HCT116 (cell line): ENCODE measurements at regions not wholly inside any gene's neighbourhood (a gene's known extent, or its start where the extent isn't known, plus 50 kb on each side); places are given as distances from the start of the nearest gene placed in this dataset.

Experiments
- ATAC-seq: fragments of 200-7000 bp; cut with Tn5 transposase; 2 replicates; pipeline ENCODE4 v1.9.1; 2020; ENCODE audit warnings: mild to moderate bottlenecking, moderate library complexity
- BruUV-seq: library from RNA; stranded (reverse); fragments of 400-500 nt; replicated peaks from 2 replicates; lab custom pipeline; 2021; lab: Mats Ljungman, UMichigan
- CTCF ChIA-PET: fragments of 300-600 bp; sonication (Branson Sonifier 250); formaldehyde crosslinking; loops from one replicate; lab custom pipeline; 2021; ENCODE audit warnings: antibody characterized with exemption; lab: Charles Lee
- POLR2A ChIA-PET: fragments of 300-600, 350-600 bp; sonication (Branson Sonifier 250); formaldehyde crosslinking; loops from one replicate; lab custom pipeline; 2021; ENCODE audit warnings: antibody characterized with exemption; lab: Charles Lee
- RAD21 ChIA-PET, 2 experiments: fragments of 300-600 bp; sonication (Branson Sonifier 250); formaldehyde crosslinking; loops; one replicate each; lab custom pipeline; 2023; ENCODE audit warnings: low total read pairs in 2 of 2; ENCODE audit not compliant: uncharacterized antibody in 2 of 2, unreplicated experiment in 2 of 2, low non-redundant PET in 1 of 2; lab: Charles Lee
- DNase-seq: peaks from one replicate; pipeline ENCODE4 v3.0.0-alpha.2; 2010; ENCODE audit warnings: low read depth, low spot score
- H2AFZ ChIP-seq: fragments of 200-600 bp; shearing (Covaris generic), sonication (generic); 2 replicates; pipeline ENCODE4 v1.6.1; 2017; ENCODE audit warnings: low read depth, mixed run types, mixed read lengths, antibody characterized with exemption, low read length; ENCODE audit not compliant: poor library complexity, severe bottlenecking
- H3K27ac ChIP-seq: 2 replicates; pipeline ENCODE4 v1.5.1; 2012; ENCODE audit warnings: low read depth, low read length
- H3K27me3 ChIP-seq: fragments of 200-600 bp; sonication (generic); 2 replicates; pipeline ENCODE4 v1.6.1; 2016; ENCODE audit warnings: mixed run types, low read length, mixed read lengths; ENCODE audit not compliant: insufficient read depth
- H3K36me3 ChIP-seq, 2 experiments: fragments of 200-500 bp in 1 of 2; fragments of 200-600 bp in 1 of 2; sonication (Bioruptor generic) in 1 of 2; sonication (generic) in 1 of 2; 2 replicates each; pipeline versions ENCODE4 v1.5.1 to v1.6.1; 2014 to 2016; ENCODE audit warnings: low read length in 2 of 2, inconsistent platforms in 1 of 2, mixed read lengths in 1 of 2, mixed run types in 1 of 2; ENCODE audit not compliant: insufficient read depth in 2 of 2, control insufficient read depth in 1 of 2
- H3K4me1 ChIP-seq, 2 experiments: fragments of 200-600 bp in 1 of 2; sonication (generic) in 1 of 2; 2 replicates each; pipeline versions ENCODE4 v1.5.1 to v1.6.1; 2012 to 2017; ENCODE audit warnings: low read length in 2 of 2, inconsistent platforms in 1 of 2, mild to moderate bottlenecking in 1 of 2, mixed read lengths in 1 of 2, mixed run types in 1 of 2, moderate library complexity in 1 of 2; ENCODE audit not compliant: insufficient read depth in 2 of 2, control insufficient read depth in 1 of 2
- H3K4me2 ChIP-seq: fragments of 200-600 bp; sonication (generic); 2 replicates; pipeline ENCODE4 v1.6.1; 2017; ENCODE audit warnings: mixed run types, low read length, mixed read lengths
- H3K4me3 ChIP-seq, 2 experiments: fragments of 200-600 bp in 1 of 2; sonication (generic) in 1 of 2; replicated peaks in 1 of 2; 2 replicates each; pipeline ENCODE4 v1.5.1; 2011 to 2016; ENCODE audit warnings: low read length in 2 of 2, control low read depth in 1 of 2, low read depth in 1 of 2, mild to moderate bottlenecking in 1 of 2, mixed read lengths in 1 of 2, mixed run types in 1 of 2
- H3K79me2 ChIP-seq: fragments of 200-600 bp; sonication (generic); 2 replicates; pipeline ENCODE4 v1.6.1; 2017; ENCODE audit warnings: mild to moderate bottlenecking, mixed run types, low read length, moderate library complexity, mixed read lengths; ENCODE audit not compliant: insufficient read depth
- H3K9ac ChIP-seq: fragments of 200-600 bp; sonication (generic); 2 replicates; pipeline ENCODE4 v1.6.1; 2016; ENCODE audit warnings: low read length, mixed read lengths
- H3K9me2 ChIP-seq: fragments of 200-600 bp; sonication (generic), shearing (Covaris generic); 2 replicates; pipeline ENCODE4 v1.6.1; 2017; ENCODE audit warnings: mixed run types, mild to moderate bottlenecking, moderate library complexity; ENCODE audit not compliant: insufficient read depth
- H3K9me3 ChIP-seq, 2 experiments: fragments of 200-500 bp in 1 of 2; fragments of 200-600 bp in 1 of 2; sonication (Bioruptor generic) in 1 of 2; sonication (generic) in 1 of 2; 2 replicates each; pipeline ENCODE4 v1.6.1; 2014 to 2017; ENCODE audit warnings: low read length in 2 of 2, mixed read lengths in 2 of 2, inconsistent platforms in 1 of 2, low read depth in 1 of 2, mild to moderate bottlenecking in 1 of 2, mixed run types in 1 of 2, moderate library complexity in 1 of 2; ENCODE audit not compliant: control insufficient read depth in 1 of 2, insufficient read depth in 1 of 2
- H4K20me1 ChIP-seq: fragments of 200-600 bp; sonication (generic), shearing (Covaris generic); 2 replicates; pipeline ENCODE4 v1.6.1; 2017; ENCODE audit warnings: mixed run types, mild to moderate bottlenecking, moderate library complexity; ENCODE audit not compliant: insufficient read depth
- CBX3 ChIP-seq: IDR thresholded peaks from 2 replicates; pipeline ENCODE4 v1.6.1; 2012; ENCODE audit warnings: low read depth
- EGR1 ChIP-seq: IDR thresholded peaks from 2 replicates; pipeline ENCODE4 v1.6.1; 2012; ENCODE audit warnings: low read depth
- FOSL1 ChIP-seq: IDR thresholded peaks from 2 replicates; pipeline ENCODE4 v1.6.1; 2012; ENCODE audit warnings: low read depth
- JUND ChIP-seq: IDR thresholded peaks from 2 replicates; pipeline ENCODE4 v1.6.1; 2012
- POLR2A ChIP-seq: IDR thresholded peaks from 2 replicates; pipeline ENCODE4 v1.7.0; 2011; ENCODE audit warnings: borderline replicate concordance; ENCODE audit not compliant: insufficient read depth, insufficient read length; ENCODE audit errors: extremely low read depth
- RAD21 ChIP-seq: IDR thresholded peaks from 2 replicates; pipeline ENCODE4 v1.6.1; 2012; ENCODE audit warnings: low read depth, mild to moderate bottlenecking
- SIN3A ChIP-seq: IDR thresholded peaks from 2 replicates; pipeline ENCODE4 v1.6.1; 2012; ENCODE audit warnings: low read depth
- SP1 ChIP-seq: IDR thresholded peaks from 2 replicates; pipeline ENCODE4 v1.6.1; 2012; ENCODE audit warnings: low read depth
- SRF ChIP-seq: IDR thresholded peaks from 2 replicates; pipeline ENCODE4 v1.6.1; 2012; ENCODE audit warnings: low read depth
- ZFX ChIP-seq: fragments of 450-650 bp; IDR thresholded peaks from 2 replicates; pipeline ENCODE4 v1.6.1; 2017
- intact Hi-C: fragments of 100-400 bp; cut with micrococcal nuclease; formaldehyde crosslinking; loops from 2 replicates; pipeline ENCODE4 v1.10.0; 2022
- TF ChIP-seq, protein P1 (sequence below): IDR thresholded peaks from 2 replicates; pipeline ENCODE4 v1.6.1; 2012; ENCODE audit warnings: low read depth
- TF ChIP-seq, protein P2 (sequence below), 3 experiments: fragments of 200-600 bp in 1 of 3; sonication (generic) in 1 of 3; IDR thresholded peaks in 2 of 3; conservative IDR thresholded peaks in 1 of 3; 2 replicates each; pipeline ENCODE4 v1.5.1; 2012 to 2017; ENCODE audit warnings: low read depth in 2 of 3, low read length in 2 of 3, antibody characterized with exemption in 1 of 3, borderline replicate concordance in 1 of 3, control low read depth in 1 of 3, mild to moderate bottlenecking in 1 of 3, mixed read lengths in 1 of 3, mixed run types in 1 of 3, moderate library complexity in 1 of 3; ENCODE audit not compliant: insufficient read depth in 1 of 3

DNA sequence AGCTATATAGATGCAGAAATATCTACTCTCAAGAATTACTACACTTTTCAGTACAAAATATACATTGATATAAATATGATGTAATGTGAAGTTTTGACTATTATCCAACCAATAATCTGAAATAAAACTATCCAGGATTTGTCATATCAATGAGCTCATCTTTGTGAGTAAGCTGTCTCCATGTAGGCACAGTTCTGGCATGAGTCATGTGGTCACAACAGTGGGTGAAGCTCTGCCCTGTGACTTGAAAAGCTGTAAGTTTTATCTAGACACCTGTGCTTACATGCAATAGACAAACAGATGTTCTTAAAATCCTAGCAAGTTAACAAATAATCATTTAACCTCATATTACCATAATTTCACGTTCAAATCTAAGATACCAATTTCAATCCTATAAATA, 192.7 kb downstream of the GABRG1 start:
- intact Hi-C loops: no loop called here
- Histone ChIP-seq H2AFZ (no peak overlapping the region), H3K36me3 (no peaks in the 10 kb centered on the region), H3K4me3 (no peak overlapping the region), H4K20me1 (no peaks in the 10 kb centered on the region), H3K27me3 (no peaks in the 10 kb centered on the region), H3K4me1 (no peaks in the 10 kb centered on the region), H3K79me2 (no peaks in the 10 kb centered on the region), H3K9me3 (peaks cover 0 to 26% of the 10 kb centered on the region in 2 experiments; a peak in 2 of 4 replicates), H3K27ac (no peak overlapping the region), H3K9me2 (no peaks in the 10 kb centered on the region), H3K4me2 (no peak overlapping the region), H3K9ac (no peak overlapping the region)
- ChIA-PET CTCF (no interaction called here), POLR2A (no interaction called here), RAD21 (no interaction called here)
- ATAC-seq (no peak), DNase-seq (no peak)
- no TSS peak for BruUV-seq
- TF ChIP-seq POLR2A: no peak
- no peak for TF ChIP-seq RAD21
- TF ChIP-seq EGR1: no peak
- TF ChIP-seq, protein P1, sequence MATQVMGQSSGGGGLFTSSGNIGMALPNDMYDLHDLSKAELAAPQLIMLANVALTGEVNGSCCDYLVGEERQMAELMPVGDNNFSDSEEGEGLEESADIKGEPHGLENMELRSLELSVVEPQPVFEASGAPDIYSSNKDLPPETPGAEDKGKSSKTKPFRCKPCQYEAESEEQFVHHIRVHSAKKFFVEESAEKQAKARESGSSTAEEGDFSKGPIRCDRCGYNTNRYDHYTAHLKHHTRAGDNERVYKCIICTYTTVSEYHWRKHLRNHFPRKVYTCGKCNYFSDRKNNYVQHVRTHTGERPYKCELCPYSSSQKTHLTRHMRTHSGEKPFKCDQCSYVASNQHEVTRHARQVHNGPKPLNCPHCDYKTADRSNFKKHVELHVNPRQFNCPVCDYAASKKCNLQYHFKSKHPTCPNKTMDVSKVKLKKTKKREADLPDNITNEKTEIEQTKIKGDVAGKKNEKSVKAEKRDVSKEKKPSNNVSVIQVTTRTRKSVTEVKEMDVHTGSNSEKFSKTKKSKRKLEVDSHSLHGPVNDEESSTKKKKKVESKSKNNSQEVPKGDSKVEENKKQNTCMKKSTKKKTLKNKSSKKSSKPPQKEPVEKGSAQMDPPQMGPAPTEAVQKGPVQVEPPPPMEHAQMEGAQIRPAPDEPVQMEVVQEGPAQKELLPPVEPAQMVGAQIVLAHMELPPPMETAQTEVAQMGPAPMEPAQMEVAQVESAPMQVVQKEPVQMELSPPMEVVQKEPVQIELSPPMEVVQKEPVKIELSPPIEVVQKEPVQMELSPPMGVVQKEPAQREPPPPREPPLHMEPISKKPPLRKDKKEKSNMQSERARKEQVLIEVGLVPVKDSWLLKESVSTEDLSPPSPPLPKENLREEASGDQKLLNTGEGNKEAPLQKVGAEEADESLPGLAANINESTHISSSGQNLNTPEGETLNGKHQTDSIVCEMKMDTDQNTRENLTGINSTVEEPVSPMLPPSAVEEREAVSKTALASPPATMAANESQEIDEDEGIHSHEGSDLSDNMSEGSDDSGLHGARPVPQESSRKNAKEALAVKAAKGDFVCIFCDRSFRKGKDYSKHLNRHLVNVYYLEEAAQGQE: no peak
- no peak for TF ChIP-seq ZFX
- no peak for TF ChIP-seq CBX3
- no peak for TF ChIP-seq SRF
- TF ChIP-seq FOSL1: no peak

DNA sequence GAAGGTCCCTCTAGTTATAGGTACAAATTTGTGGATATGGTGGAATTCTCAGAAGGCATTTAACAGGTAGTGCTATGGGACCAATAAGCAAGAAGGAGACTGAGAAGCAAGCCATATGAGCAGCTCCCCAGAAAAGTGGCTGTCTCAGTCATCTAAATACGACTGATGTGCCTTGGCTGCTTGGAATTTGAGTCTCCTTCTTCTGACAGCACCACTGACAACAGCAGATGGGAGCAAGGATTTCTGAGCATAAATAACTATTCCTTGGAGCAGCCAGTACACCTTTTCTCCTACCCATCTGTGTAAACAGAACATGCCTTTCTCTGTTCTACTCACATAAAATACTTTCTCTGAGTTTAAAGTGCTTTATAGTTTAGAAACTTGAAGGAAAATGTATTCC, 196.2 kb downstream of the GABRG1 start:
- intact Hi-C loops: no loop called here
- ATAC-seq (no peak), DNase-seq (no peak)
- TF ChIP-seq ZFX (no peak), JUND (no peak), SIN3A (no peak), SP1 (no peak)
- TF ChIP-seq, protein P2, sequence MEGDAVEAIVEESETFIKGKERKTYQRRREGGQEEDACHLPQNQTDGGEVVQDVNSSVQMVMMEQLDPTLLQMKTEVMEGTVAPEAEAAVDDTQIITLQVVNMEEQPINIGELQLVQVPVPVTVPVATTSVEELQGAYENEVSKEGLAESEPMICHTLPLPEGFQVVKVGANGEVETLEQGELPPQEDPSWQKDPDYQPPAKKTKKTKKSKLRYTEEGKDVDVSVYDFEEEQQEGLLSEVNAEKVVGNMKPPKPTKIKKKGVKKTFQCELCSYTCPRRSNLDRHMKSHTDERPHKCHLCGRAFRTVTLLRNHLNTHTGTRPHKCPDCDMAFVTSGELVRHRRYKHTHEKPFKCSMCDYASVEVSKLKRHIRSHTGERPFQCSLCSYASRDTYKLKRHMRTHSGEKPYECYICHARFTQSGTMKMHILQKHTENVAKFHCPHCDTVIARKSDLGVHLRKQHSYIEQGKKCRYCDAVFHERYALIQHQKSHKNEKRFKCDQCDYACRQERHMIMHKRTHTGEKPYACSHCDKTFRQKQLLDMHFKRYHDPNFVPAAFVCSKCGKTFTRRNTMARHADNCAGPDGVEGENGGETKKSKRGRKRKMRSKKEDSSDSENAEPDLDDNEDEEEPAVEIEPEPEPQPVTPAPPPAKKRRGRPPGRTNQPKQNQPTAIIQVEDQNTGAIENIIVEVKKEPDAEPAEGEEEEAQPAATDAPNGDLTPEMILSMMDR (IDR thresholded peaks at IDR 0.05 in 2 of 3, conservative IDR thresholded peaks at IDR 0.05 in 1 of 3; ENCODE audit: borderline replicate concordance in 1 of 3, insufficient read depth in 1 of 3, low read depth in 2 of 3, low read length in 2 of 3): no peak
- no peak overlapping the region for H3K9ac ChIP-seq
- ChIA-PET POLR2A (no interaction called here), CTCF (no interaction called here), RAD21 (no interaction called here)
- no peak overlapping the region for H3K4me2 ChIP-seq
- H3K27me3 ChIP-seq: no peaks in the 10 kb centered on the region
- no peak overlapping the region for H3K4me3 ChIP-seq
- H3K9me2 ChIP-seq: no peaks in the 10 kb centered on the region
- H3K4me1 ChIP-seq: no peaks in the 10 kb centered on the region
- no peak overlapping the region for H3K27ac ChIP-seq
- H4K20me1 ChIP-seq: no peaks in the 10 kb centered on the region
- no peaks in the 10 kb centered on the region for H3K79me2 ChIP-seq
- peaks cover 11 to 13% of the 10 kb centered on the region in 2 experiments; a peak in 2 of 4 replicates for H3K9me3 ChIP-seq
- H3K36me3 ChIP-seq: no peaks in the 10 kb centered on the region
- BruUV-seq: no TSS peak
- H2AFZ ChIP-seq: no peak overlapping the region
